H1 (cell line): ENCODE measurements at regions not wholly inside any gene's neighbourhood (a gene's known extent, or its start where the extent isn't known, plus 50 kb on each side); places are given as distances from the start of the nearest gene placed in this dataset.
A peak's percentile ranks its signal among the peaks of the same experiment; 100 is the strongest.

Experiments
- CTCF ChIA-PET: fragments of 300-600 bp; sonication (Branson Sonifier 250); formaldehyde crosslinking; loops from one replicate; lab custom pipeline; 2021; ENCODE audit not compliant: partially characterized antibody; lab: Charles Lee
- POLR2A ChIA-PET: fragments of 300-600 bp; sonication (Branson Sonifier 250); formaldehyde crosslinking; loops from one replicate; lab custom pipeline; 2021; ENCODE audit warnings: inconsistent platforms; ENCODE audit not compliant: partially characterized antibody; lab: Charles Lee
- DNase-seq, 2 experiments: peaks; one replicate each; pipeline versions ENCODE4 v3.0.0 to v3.0.0-alpha.2; 2010 to 2022; ENCODE audit warnings: low spot score in 2 of 2, low read depth in 1 of 2, mixed read lengths in 1 of 2
- FAIRE-seq: peaks from 2 replicates; lab custom pipeline; 2011; peaks lifted over from hg19 to GRCh38; lab: Jason Lieb, UNC
- H2AFZ ChIP-seq: 2 replicates; pipeline ENCODE4 v1.8.1; 2012; ENCODE audit warnings: low read length, inconsistent platforms
- H2AK5ac ChIP-seq: 2 replicates; pipeline ENCODE4 v1.6.1; 2013; ENCODE audit warnings: low read depth, low read length
- H2BK120ac ChIP-seq: replicated peaks from 2 replicates; pipeline ENCODE3; 2013; ENCODE audit warnings: low read depth, low read length, inconsistent platforms
- H2BK12ac ChIP-seq: 2 replicates; pipeline ENCODE4 v1.6.1; 2013; ENCODE audit warnings: low read depth, low read length
- H2BK15ac ChIP-seq: 2 replicates; pipeline ENCODE4 v1.6.1; 2013; ENCODE audit warnings: low read length
- H2BK20ac ChIP-seq: 2 replicates; pipeline ENCODE4 v1.6.1; 2013; ENCODE audit warnings: low read length
- H2BK5ac ChIP-seq: 2 replicates; pipeline ENCODE4 v1.6.1; 2013; ENCODE audit warnings: low read depth, low read length
- H3K14ac ChIP-seq: 2 replicates; pipeline ENCODE4 v1.6.1; 2013; ENCODE audit warnings: inconsistent platforms; ENCODE audit not compliant: insufficient read length
- H3K18ac ChIP-seq: 2 replicates; pipeline ENCODE4 v1.6.1; 2013; ENCODE audit warnings: low read length; ENCODE audit errors: extremely low read depth
- H3K23ac ChIP-seq: 2 replicates; pipeline ENCODE4 v1.6.1; 2013; ENCODE audit warnings: inconsistent platforms; ENCODE audit not compliant: insufficient read length
- H3K23me2 ChIP-seq: 2 replicates; pipeline ENCODE4 v1.6.1; 2013; ENCODE audit warnings: low read depth, low read length
- H3K27ac ChIP-seq: 2 replicates; pipeline ENCODE4 v1.6.1; 2011; ENCODE audit warnings: low read depth, low read length, inconsistent platforms
- H3K27me3 ChIP-seq, 4 experiments: replicated peaks in 1 of 4; 1 replicate in 1 of 4; 2 replicates in 3 of 4; pipeline versions ENCODE4 v1.6.1 to v1.8.1; 2011 to 2013; ENCODE audit warnings: low read length in 3 of 4, mild to moderate bottlenecking in 3 of 4, inconsistent platforms in 2 of 4, mixed read lengths in 2 of 4, moderate library complexity in 1 of 4; ENCODE audit not compliant: control insufficient read depth in 3 of 4, insufficient read depth in 3 of 4; ENCODE audit errors: extremely low read depth in 1 of 4
- H3K36me3 ChIP-seq, 4 experiments: 2 replicates each; pipeline versions ENCODE4 v1.6.1 to v1.8.1; 2011 to 2013; ENCODE audit warnings: mild to moderate bottlenecking in 4 of 4, low read length in 3 of 4, moderate library complexity in 2 of 4, control low read depth in 1 of 4, inconsistent platforms in 1 of 4; ENCODE audit not compliant: insufficient read depth in 4 of 4, control insufficient read depth in 2 of 4
- H3K4ac ChIP-seq: replicated peaks from 2 replicates; pipeline ENCODE3; 2013; ENCODE audit warnings: low read length, low read depth, mixed read lengths, inconsistent platforms; ENCODE audit not compliant: insufficient read length
- H3K4me1 ChIP-seq, 4 experiments: replicated peaks in 1 of 4; 1 replicate in 1 of 4; 2 replicates in 3 of 4; pipeline versions ENCODE4 v1.6.1 to v1.8.1; 2011 to 2013; ENCODE audit warnings: low read length in 3 of 4, inconsistent platforms in 2 of 4, mixed read lengths in 1 of 4; ENCODE audit not compliant: insufficient read depth in 4 of 4, control insufficient read depth in 3 of 4
- H3K4me2 ChIP-seq, 2 experiments: 2 replicates each; pipeline versions ENCODE4 v1.6.1 to v1.8.1; 2011 to 2013; ENCODE audit warnings: low read depth in 2 of 2, low read length in 2 of 2, control low read depth in 1 of 2, inconsistent platforms in 1 of 2, mild to moderate bottlenecking in 1 of 2; ENCODE audit not compliant: insufficient read depth in 1 of 2
- H3K4me3 ChIP-seq, 4 experiments: fragments of 200-600, 300-600 bp in 1 of 4; sonication (generic), shearing (Covaris generic), sonication (Bioruptor Twin) in 1 of 4; 2 replicates each; pipeline versions ENCODE4 v1.5.1 to v1.8.1; 2011 to 2016; ENCODE audit warnings: low read length in 4 of 4, low read depth in 3 of 4, control low read depth in 2 of 4, inconsistent platforms in 2 of 4, mild to moderate bottlenecking in 2 of 4, mixed read lengths in 1 of 4, moderate library complexity in 1 of 4; ENCODE audit not compliant: insufficient read depth in 2 of 4; ENCODE audit errors: extremely low read depth in 1 of 4
- H3K56ac ChIP-seq: replicated peaks from 2 replicates; pipeline ENCODE3; 2013; ENCODE audit warnings: low read depth, mild to moderate bottlenecking, mixed read lengths, low read length, inconsistent platforms; ENCODE audit not compliant: insufficient read length
- H3K79me1 ChIP-seq: 2 replicates; pipeline ENCODE4 v1.6.1; 2013; ENCODE audit warnings: low read depth, low read length, control low read depth
- H3K79me2 ChIP-seq, 2 experiments: 2 replicates each; pipeline versions ENCODE4 v1.6.1 to v1.8.1; 2012 to 2013; ENCODE audit warnings: low read length in 2 of 2, mild to moderate bottlenecking in 2 of 2, inconsistent platforms in 1 of 2; ENCODE audit not compliant: insufficient read depth in 2 of 2, control insufficient read depth in 1 of 2
- H3K9ac ChIP-seq, 4 experiments: replicated peaks in 1 of 4; 1 replicate in 1 of 4; 2 replicates in 3 of 4; pipeline versions ENCODE4 v1.6.1 to v1.8.1; 2011 to 2013; ENCODE audit warnings: low read depth in 3 of 4, low read length in 3 of 4, control low read depth in 2 of 4, mild to moderate bottlenecking in 2 of 4, moderate library complexity in 2 of 4, inconsistent platforms in 1 of 4; ENCODE audit errors: extremely low read depth in 1 of 4
- H3K9me3 ChIP-seq, 2 experiments: 2 replicates each; pipeline versions ENCODE4 v1.6.1 to v1.8.1; 2012 to 2013; ENCODE audit warnings: mild to moderate bottlenecking in 2 of 2, moderate library complexity in 2 of 2, control low read depth in 1 of 2, inconsistent platforms in 1 of 2, low read depth in 1 of 2, low read length in 1 of 2, mixed read lengths in 1 of 2; ENCODE audit not compliant: insufficient read depth in 2 of 2
- H4K20me1 ChIP-seq, 2 experiments: replicated peaks in 1 of 2; 2 replicates each; pipeline versions ENCODE3 to v1.8.1; 2011 to 2013; ENCODE audit warnings: inconsistent platforms in 2 of 2, low read length in 2 of 2, mild to moderate bottlenecking in 1 of 2; ENCODE audit not compliant: insufficient read depth in 2 of 2, control insufficient read depth in 1 of 2
- H4K5ac ChIP-seq: 2 replicates; pipeline ENCODE4 v1.6.1; 2013; ENCODE audit warnings: low read length, low read depth, mixed read lengths, inconsistent platforms; ENCODE audit not compliant: insufficient read length
- H4K8ac ChIP-seq: 2 replicates; pipeline ENCODE4 v1.8.0; 2013; ENCODE audit warnings: mild to moderate bottlenecking, moderate library complexity, low read length, inconsistent platforms; ENCODE audit not compliant: insufficient read depth; ENCODE audit errors: extremely low read depth
- H4K91ac ChIP-seq: replicated peaks from 2 replicates; pipeline ENCODE3; 2013; ENCODE audit warnings: low read length, mixed read lengths, inconsistent platforms; ENCODE audit not compliant: insufficient read length
- KDM1A ChIP-seq: fragments of 200-600, 300-600 bp; sonication (generic); IDR thresholded peaks from 2 replicates; pipeline ENCODE4 v1.7.1; 2016; ENCODE audit warnings: mild to moderate bottlenecking, low read length, borderline replicate concordance
- NANOG ChIP-seq: IDR thresholded peaks from 2 replicates; pipeline ENCODE4 v1.6.1; 2011; ENCODE audit warnings: low read length, low read depth, mild to moderate bottlenecking, inconsistent platforms; ENCODE audit not compliant: insufficient read depth, poor library complexity, severe bottlenecking
- WGBS, 2 experiments: shearing (Covaris generic) in 1 of 2; methylation state at CpG; one replicate each; pipeline versions ENCODE4 v1.1.6 to v1.1.7; 2013 to 2015; ENCODE audit warnings: low lambda C conversion rate in 2 of 2, mixed read lengths in 2 of 2, inconsistent platforms in 1 of 2, low coverage in 1 of 2, missing lambda C conversion rate in 1 of 2; ENCODE audit not compliant: insufficient replicate concordance in 2 of 2, insufficient coverage in 1 of 2, insufficient read length in 1 of 2; ENCODE audit errors: extremely low coverage in 1 of 2, missing lambda C conversion rate in 1 of 2; 5-methylcytosine and 5-hydroxymethylcytosine counted together

GRCh38 chr12:116463366-116463765 is 95.8 kb upstream of the MAP1LC3B2 start:
- Histone ChIP-seq H3K56ac (no peak overlapping the region), H3K4me3 (no peak overlapping the region), H3K27ac (no peak overlapping the region), H3K27me3 (no peaks in the 10 kb centered on the region), H3K79me1 (no peaks in the 10 kb centered on the region), H3K23ac (no peak overlapping the region), H4K5ac (no peak overlapping the region), H4K20me1 (no peaks in the 10 kb centered on the region), H2BK20ac (no peak overlapping the region), H3K4me2 (no peak overlapping the region), H3K14ac (no peak overlapping the region), H2BK120ac (no peak overlapping the region), H3K9ac (no peak overlapping the region), H2BK12ac (no peak overlapping the region), H2AFZ (no peak overlapping the region), H2BK15ac (no peak overlapping the region), H3K23me2 (no peaks in the 10 kb centered on the region; the same call in 1 of the 2 replicates), H3K4ac (no peak overlapping the region), H2AK5ac (no peak overlapping the region), H3K9me3 (no peaks in the 10 kb centered on the region), H3K36me3 (no peaks in the 10 kb centered on the region), H3K4me1 (no peaks in the 10 kb centered on the region), H3K18ac (no peak overlapping the region), H4K91ac (no peak overlapping the region), H2BK5ac (no peak overlapping the region), H4K8ac (no peak overlapping the region), H3K79me2 (no peaks in the 10 kb centered on the region)
- CTCF ChIA-PET = no interaction called here
- no peak for DNase-seq
- 94% methylated on average over 1 of the region's 1 CpG; no CpG with 5 or more reads in 1 of the 2 experiments for WGBS, 2 experiments
- POLR2A ChIA-PET = no interaction called here
- no peak for TF ChIP-seq NANOG
- peak; percentile 74; the same call in 1 of the 2 replicates for TF ChIP-seq KDM1A
- FAIRE-seq = no peak
